ENCODE measurements at regions not wholly inside any gene's neighbourhood (a gene's known extent, or its start where the extent isn't known, plus 50 kb on each side); places are given as distances from the start of the nearest gene placed in this dataset.

GRCh38 chr10:33704214-33704830, 369.9 kb upstream of the NRP1 start:
- no peak for TF ChIP-seq CTCF (IDR thresholded peaks at IDR 0.05)
- TF ChIP-seq POLR2A (IDR thresholded peaks at IDR 0.05): no peak
